ENCODE measurements at regions not wholly inside any gene's neighbourhood (a gene's known extent, or its start where the extent isn't known, plus 50 kb on each side); places are given as distances from the start of the nearest gene placed in this dataset.
A peak's percentile ranks its signal among the peaks of the same experiment; 100 is the strongest.

- Histone ChIP-seq H3K36me3 (ENCODE audit: insufficient read depth, low read length) (no peaks in the 10 kb centered on the region), H3K79me2 (ENCODE audit: insufficient read depth, low read length) (no peaks in the 10 kb centered on the region), H3K4me3 (ENCODE audit: low read depth, low read length, poor library complexity, severe bottlenecking) (no peak overlapping the region), H3K9me2 (ENCODE audit: low read depth, low read length) (no peaks in the 10 kb centered on the region), H2AFZ (ENCODE audit: low read length) (no peak overlapping the region), H3K4me1 (ENCODE audit: insufficient read depth, low read length, severe bottlenecking) (no peaks in the 10 kb centered on the region), H4K20me1 (ENCODE audit: insufficient read depth, low read length) (no peaks in the 10 kb centered on the region), H3K9me3 (ENCODE audit: low read length) (no peaks in the 10 kb centered on the region), H3F3A (ENCODE audit: insufficient read depth, low read length) (no peaks in the 10 kb centered on the region), H3K9ac (ENCODE audit: low read length) (no peak overlapping the region), H3K27me3 (ENCODE audit: insufficient read depth, low read length) (no peaks in the 10 kb centered on the region), H3K4me2 (ENCODE audit: low read length) (no peak overlapping the region), H3K27ac (ENCODE audit: low read depth, low read length, poor library complexity, severe bottlenecking) (no peak overlapping the region)
- peak; percentile 51 for TF ChIP-seq CTCF (IDR thresholded peaks at IDR 0.05; ENCODE audit: low read length)
- TF ChIP-seq EZH2 (IDR thresholded peaks at IDR 0.05; ENCODE audit: borderline replicate concordance, low read length), result no peak
These were observed 449.4 kb downstream of the CDY2B start for GRCh38 chrY:17430570-17431166.

GRCh38 chrY:17398336-17399072, 481.5 kb downstream of the CDY2B start:
- Histone ChIP-seq H2AFZ (ENCODE audit: low read length) (no peak overlapping the region), H3K4me2 (ENCODE audit: low read length) (no peak overlapping the region), H3K9ac (ENCODE audit: low read length) (no peak overlapping the region), H3K79me2 (ENCODE audit: insufficient read depth, low read length) (no peaks in the 10 kb centered on the region), H3K27me3 (ENCODE audit: insufficient read depth, low read length) (no peaks in the 10 kb centered on the region), H3K4me1 (ENCODE audit: insufficient read depth, low read length, severe bottlenecking) (no peaks in the 10 kb centered on the region), H3K36me3 (ENCODE audit: insufficient read depth, low read length) (no peaks in the 10 kb centered on the region), H3F3A (ENCODE audit: insufficient read depth, low read length) (no peaks in the 10 kb centered on the region), H3K4me3 (ENCODE audit: low read depth, low read length, poor library complexity, severe bottlenecking) (no peak overlapping the region), H3K27ac (ENCODE audit: low read depth, low read length, poor library complexity, severe bottlenecking) (no peak overlapping the region), H3K9me2 (ENCODE audit: low read depth, low read length) (no peaks in the 10 kb centered on the region), H4K20me1 (ENCODE audit: insufficient read depth, low read length) (no peaks in the 10 kb centered on the region), H3K9me3 (ENCODE audit: low read length) (no peaks in the 10 kb centered on the region)
- TF ChIP-seq CTCF (IDR thresholded peaks at IDR 0.05; ENCODE audit: low read length), result no peak

GRCh38 chrY:17397659-17398058, 482.4 kb downstream of the CDY2B start:
- Histone ChIP-seq H3K27me3 (ENCODE audit: insufficient read depth, low read length) (no peaks in the 10 kb centered on the region), H3K4me1 (ENCODE audit: insufficient read depth, low read length, severe bottlenecking) (no peaks in the 10 kb centered on the region), H3F3A (ENCODE audit: insufficient read depth, low read length) (no peaks in the 10 kb centered on the region), H3K4me3 (ENCODE audit: low read depth, low read length, poor library complexity, severe bottlenecking) (no peak overlapping the region), H3K36me3 (ENCODE audit: insufficient read depth, low read length) (no peaks in the 10 kb centered on the region), H3K4me2 (ENCODE audit: low read length) (no peak overlapping the region), H4K20me1 (ENCODE audit: insufficient read depth, low read length) (no peaks in the 10 kb centered on the region), H3K27ac (ENCODE audit: low read depth, low read length, poor library complexity, severe bottlenecking) (no peak overlapping the region), H2AFZ (ENCODE audit: low read length) (no peak overlapping the region), H3K9ac (ENCODE audit: low read length) (no peak overlapping the region), H3K79me2 (ENCODE audit: insufficient read depth, low read length) (no peaks in the 10 kb centered on the region), H3K9me3 (ENCODE audit: low read length) (no peaks in the 10 kb centered on the region), H3K9me2 (ENCODE audit: low read depth, low read length) (no peaks in the 10 kb centered on the region)
- TF ChIP-seq EZH2 (IDR thresholded peaks at IDR 0.05; ENCODE audit: borderline replicate concordance, low read length), result no peak
- TF ChIP-seq CTCF (IDR thresholded peaks at IDR 0.05; ENCODE audit: low read length), result no peak
